Karpas-422 (cell line): ENCODE measurements at regions not wholly inside any gene's neighbourhood (a gene's known extent, or its start where the extent isn't known, plus 50 kb on each side); places are given as distances from the start of the nearest gene placed in this dataset.

ENCODE experiments used
- DNase-seq: peaks from one replicate; pipeline ENCODE4 v3.0.0-alpha.2; 2015
- H2AFZ ChIP-seq: fragments of 200-600 bp; sonication (generic); 2 replicates; pipeline ENCODE4 v1.6.1; 2014; ENCODE audit warnings: antibody characterized with exemption, low read length, mixed read lengths
- H3K27ac ChIP-seq: fragments of 200-600 bp; sonication (generic); 2 replicates; pipeline ENCODE4 v1.5.1; 2014; ENCODE audit warnings: mild to moderate bottlenecking, low read length, moderate library complexity
- H3K27me3 ChIP-seq: fragments of 200-600 bp; sonication (generic); 2 replicates; pipeline ENCODE4 v1.6.1; 2014; ENCODE audit warnings: low read length, mixed read lengths
- H3K36me3 ChIP-seq: fragments of 200-600 bp; sonication (generic); 2 replicates; pipeline ENCODE4 v1.6.1; 2014; ENCODE audit warnings: low read length, mixed read lengths; ENCODE audit not compliant: insufficient read depth
- H3K4me1 ChIP-seq: fragments of 200-600 bp; sonication (generic); 2 replicates; pipeline ENCODE4 v1.6.1; 2014; ENCODE audit warnings: mild to moderate bottlenecking, low read length, mixed read lengths
- H3K4me2 ChIP-seq: fragments of 200-600 bp; sonication (generic); 2 replicates; pipeline ENCODE4 v1.6.1; 2014; ENCODE audit warnings: low read length, low read depth, mild to moderate bottlenecking; ENCODE audit not compliant: poor library complexity, severe bottlenecking
- H3K4me3 ChIP-seq: fragments of 200-600 bp; sonication (generic); 2 replicates; pipeline ENCODE4 v1.5.1; 2014; ENCODE audit warnings: mild to moderate bottlenecking, antibody characterized with exemption, low read length, mixed read lengths
- H3K79me2 ChIP-seq: fragments of 200-600 bp; sonication (generic); 2 replicates; pipeline ENCODE4 v1.6.1; 2014; ENCODE audit warnings: mild to moderate bottlenecking, low read length, mixed read lengths
- H3K9ac ChIP-seq: fragments of 200-600 bp; sonication (generic); 2 replicates; pipeline ENCODE4 v1.6.0; 2014; ENCODE audit warnings: low read length
- H3K9me2 ChIP-seq: fragments of 200-600 bp; sonication (generic), shearing (Covaris generic); replicated peaks from 2 replicates; pipeline ENCODE4 v1.6.0; 2014; ENCODE audit warnings: mild to moderate bottlenecking, low read length, moderate library complexity; ENCODE audit not compliant: insufficient read depth
- H3K9me3 ChIP-seq: fragments of 300-700, 200-600 bp; sonication (generic); 2 replicates; pipeline ENCODE4 v1.6.1; 2014; ENCODE audit warnings: low read length, mixed read lengths
- H4K20me1 ChIP-seq: fragments of 200-600 bp; sonication (generic); 2 replicates; pipeline ENCODE4 v1.6.1; 2014; ENCODE audit warnings: mild to moderate bottlenecking, antibody characterized with exemption, low read length, low read depth; ENCODE audit not compliant: insufficient read depth

GRCh38 chr14:86938320-86938719, 1054.7 kb downstream of the GALC start:
- Histone ChIP-seq H3K4me2 (no peak overlapping the region), H3K9me3 (no peaks in the 10 kb centered on the region), H3K36me3 (no peaks in the 10 kb centered on the region), H3K4me3 (no peak overlapping the region), H3K9me2 (0 out of 2 replicates have a peak, but pooled peaks cover 4% of the 10 kb centered on the region), H3K27ac (no peak overlapping the region), H3K27me3 (no peaks in the 10 kb centered on the region), H2AFZ (no peak overlapping the region), H3K79me2 (no peaks in the 10 kb centered on the region), H4K20me1 (no peaks in the 10 kb centered on the region), H3K4me1 (peaks cover 8% of the 10 kb centered on the region; the same call in 1 of the 2 replicates), H3K9ac (no peak overlapping the region)
- no peak for DNase-seq

- Histone ChIP-seq H3K4me1 (peaks cover 5% of the 10 kb centered on the region; the same call in 1 of the 2 replicates), H3K36me3 (no peaks in the 10 kb centered on the region), H3K27ac (no peak overlapping the region), H2AFZ (no peak overlapping the region), H3K9me2 (0 out of 2 replicates have a peak, but pooled peaks cover 4% of the 10 kb centered on the region), H4K20me1 (no peaks in the 10 kb centered on the region), H3K79me2 (no peaks in the 10 kb centered on the region), H3K9me3 (no peaks in the 10 kb centered on the region), H3K4me3 (no peak overlapping the region), H3K27me3 (no peaks in the 10 kb centered on the region), H3K9ac (no peak overlapping the region), H3K4me2 (no peak overlapping the region)
- no peak for DNase-seq
Observed at GRCh38 chr14:86936556-86936955, 1056.4 kb downstream of the GALC start.

- Histone ChIP-seq H3K27me3 (no peaks in the 10 kb centered on the region), H4K20me1 (no peaks in the 10 kb centered on the region), H3K79me2 (no peaks in the 10 kb centered on the region), H3K27ac (no peak overlapping the region), H3K4me1 (peaks cover 5% of the 10 kb centered on the region; the same call in 1 of the 2 replicates), H2AFZ (peak overlapping the region; percentile 51; the same call in 1 of the 2 replicates), H3K9me3 (no peaks in the 10 kb centered on the region), H3K4me3 (no peak overlapping the region), H3K9me2 (0 out of 2 replicates have a peak, but pooled peaks cover 4% of the 10 kb centered on the region), H3K36me3 (no peaks in the 10 kb centered on the region), H3K9ac (no peak overlapping the region), H3K4me2 (peak overlapping the region; percentile 7)
- no peak for DNase-seq
Observed at GRCh38 chr14:86935241-86935885, 1057.6 kb downstream of the GALC start.

- Histone ChIP-seq H3K79me2 (no peaks in the 10 kb centered on the region), H3K27ac (no peak overlapping the region), H3K9me3 (no peaks in the 10 kb centered on the region), H3K4me1 (peaks cover 5% of the 10 kb centered on the region; the same call in 1 of the 2 replicates), H3K9me2 (0 out of 2 replicates have a peak, but pooled peaks cover 4% of the 10 kb centered on the region), H3K27me3 (no peaks in the 10 kb centered on the region), H4K20me1 (no peaks in the 10 kb centered on the region), H3K4me2 (no peak overlapping the region), H3K4me3 (no peak overlapping the region), H3K9ac (no peak overlapping the region), H3K36me3 (no peaks in the 10 kb centered on the region), H2AFZ (no peak overlapping the region)
- DNase-seq, result no peak
Observed at GRCh38 chr14:86933958-86934595, 1058.9 kb downstream of the GALC start.

GRCh38 chr14:86933460-86933859, 1059.5 kb downstream of the GALC start:
- Histone ChIP-seq H3K9me2 (0 out of 2 replicates have a peak, but pooled peaks cover 4% of the 10 kb centered on the region), H3K4me3 (no peak overlapping the region)
- DNase-seq, result no peak

GRCh38 chr14:86915406-86915805, 1077.6 kb downstream of the GALC start:
- no peak for DNase-seq
- Histone ChIP-seq H3K4me3 (no peak overlapping the region), H2AFZ (peak overlapping the region; percentile 7; the same call in 1 of the 2 replicates), H3K27me3 (no peaks in the 10 kb centered on the region), H3K4me1 (peaks cover 11% of the 10 kb centered on the region), H3K9me3 (no peaks in the 10 kb centered on the region), H3K79me2 (no peaks in the 10 kb centered on the region), H4K20me1 (no peaks in the 10 kb centered on the region), H3K9ac (no peak overlapping the region), H3K36me3 (no peaks in the 10 kb centered on the region), H3K4me2 (no peak overlapping the region), H3K9me2 (0 out of 2 replicates have a peak, but pooled peaks cover 4% of the 10 kb centered on the region), H3K27ac (no peak overlapping the region)

More at GRCh38 chr14:86933460-86933859, 1059.5 kb downstream of the GALC start:
- Histone ChIP-seq H3K9me3 (no peaks in the 10 kb centered on the region), H2AFZ (no peak overlapping the region), H4K20me1 (no peaks in the 10 kb centered on the region), H3K9ac (no peak overlapping the region), H3K4me2 (no peak overlapping the region), H3K27me3 (no peaks in the 10 kb centered on the region), H3K27ac (no peak overlapping the region), H3K4me1 (peaks cover 5% of the 10 kb centered on the region; the same call in 1 of the 2 replicates), H3K36me3 (no peaks in the 10 kb centered on the region), H3K79me2 (no peaks in the 10 kb centered on the region)

GRCh38 chr14:86912709-86913108, 1080.3 kb downstream of the GALC start:
- Histone ChIP-seq H3K27ac (no peak overlapping the region), H3K9me2 (0 out of 2 replicates have a peak, but pooled peaks cover under 1% of the 10 kb centered on the region), H3K4me1 (peaks cover 16% of the 10 kb centered on the region), H3K9ac (no peak overlapping the region), H4K20me1 (no peaks in the 10 kb centered on the region), H3K4me3 (no peak overlapping the region), H3K36me3 (no peaks in the 10 kb centered on the region), H3K4me2 (no peak overlapping the region), H2AFZ (no peak overlapping the region), H3K79me2 (no peaks in the 10 kb centered on the region), H3K27me3 (no peaks in the 10 kb centered on the region), H3K9me3 (no peaks in the 10 kb centered on the region)
- DNase-seq, result no peak

GRCh38 chr14:86911486-86911885, 1081.5 kb downstream of the GALC start:
- H2AFZ ChIP-seq, result no peak overlapping the region

More at GRCh38 chr14:86911486-86911885, 1081.5 kb downstream of the GALC start:
- Histone ChIP-seq H3K4me1 (peaks cover 21% of the 10 kb centered on the region), H3K9me2 (no peaks in the 10 kb centered on the region), H4K20me1 (no peaks in the 10 kb centered on the region), H3K27me3 (no peaks in the 10 kb centered on the region), H3K4me3 (no peak overlapping the region), H3K36me3 (no peaks in the 10 kb centered on the region), H3K27ac (no peak overlapping the region), H3K9me3 (no peaks in the 10 kb centered on the region), H3K79me2 (no peaks in the 10 kb centered on the region), H3K9ac (no peak overlapping the region), H3K4me2 (no peak overlapping the region)
- no peak for DNase-seq
